H1 (cell line): ENCODE measurements at regions not wholly inside any gene's neighbourhood (a gene's known extent, or its start where the extent isn't known, plus 50 kb on each side); places are given as distances from the start of the nearest gene placed in this dataset.

Experiments used
- ATF3 ChIP-seq: IDR thresholded peaks from 2 replicates; pipeline ENCODE4 v1.6.1; 2011; ENCODE audit warnings: low read depth, mild to moderate bottlenecking, low read length; ENCODE audit not compliant: insufficient read depth
- BCL11A ChIP-seq, 2 experiments: IDR thresholded peaks; one replicate each; pipeline ENCODE4 v1.6.1; 2011; ENCODE audit warnings: low read depth in 2 of 2, low read length in 2 of 2, mild to moderate bottlenecking in 2 of 2
- CBX8 ChIP-seq: fragments of 300-800, 300-1000 bp; sonication (generic); IDR thresholded peaks from 2 replicates; pipeline ENCODE4 v1.7.1; 2016; ENCODE audit warnings: low read depth, low read length, borderline replicate concordance
- POU5F1 ChIP-seq: IDR thresholded peaks from 2 replicates; pipeline ENCODE4 v1.6.1; 2011; ENCODE audit warnings: low read depth, mild to moderate bottlenecking, low read length, moderate library complexity
- SIRT6 ChIP-seq: IDR thresholded peaks from one replicate; pipeline ENCODE4 v1.7.1; 2012; ENCODE audit warnings: low read length, inconsistent platforms

- TF ChIP-seq POU5F1: no peak
- TF ChIP-seq CBX8: no peak
- no peak for TF ChIP-seq BCL11A (IDR thresholded peaks at IDR 0.05; ENCODE audit: low read depth in 2 of 2, low read length in 2 of 2)
- TF ChIP-seq SIRT6: no peak
- no peak for TF ChIP-seq ATF3
Measured at GRCh38 chr3:127443581-127444375, 146.8 kb downstream of the TPRA1 start (continued).
